ENCODE measurements at regions not wholly inside any gene's neighbourhood (a gene's known extent, or its start where the extent isn't known, plus 50 kb on each side); places are given as distances from the start of the nearest gene placed in this dataset.
"Not testable (repeated sequence)": the region's sequence is repeated elsewhere in the genome, so short reads cannot be mapped to it uniquely, and the experiment has no call there.

DNA sequence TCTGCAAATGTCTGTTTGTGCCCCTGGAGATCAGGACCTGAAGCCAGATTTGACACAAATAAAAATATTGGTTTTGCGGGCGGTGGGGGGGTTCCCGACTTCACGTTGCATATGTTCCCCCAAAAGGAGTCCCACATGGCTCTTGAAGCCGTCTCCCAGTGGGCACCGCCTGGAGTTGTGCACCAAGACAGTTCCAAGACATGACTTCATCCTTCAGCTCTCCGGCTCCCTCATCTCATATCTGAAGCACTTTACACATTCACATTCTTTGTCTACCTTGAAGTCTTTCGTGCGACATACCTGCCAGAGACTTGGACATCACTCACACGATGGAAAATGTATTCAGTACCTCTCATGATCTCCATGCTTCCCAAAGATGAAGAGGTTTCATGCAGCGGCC, 362.8 kb upstream of the FOXK1 start:
- no peak for FAIRE-seq
- TF ChIP-seq POLR2A (IDR thresholded peaks at IDR 0.05; ENCODE audit: low read depth, low read length) = no peak
- DNase-seq (ENCODE audit: insufficient read length, low spot score) = no peak

DNA sequence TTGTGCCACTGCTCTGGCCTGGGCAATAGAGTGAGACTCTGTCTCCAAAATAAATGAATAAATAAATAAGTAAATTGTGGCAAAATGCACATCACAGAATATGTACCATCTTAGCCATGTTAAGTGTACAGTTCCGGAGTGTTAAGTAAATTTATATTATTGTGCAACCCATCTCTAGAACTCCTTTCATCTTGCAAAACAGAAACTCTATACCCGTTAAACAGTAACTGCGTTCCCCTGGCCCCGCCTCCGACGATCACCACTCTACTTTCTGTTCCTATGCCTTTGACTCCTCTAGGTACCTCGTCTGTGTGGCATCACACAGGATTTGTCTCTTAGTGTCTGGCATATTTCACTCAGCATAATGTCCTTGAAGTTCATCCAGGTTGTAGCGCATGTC, 356.4 kb upstream of the FOXK1 start:
- no peak for FAIRE-seq
- DNase-seq (ENCODE audit: insufficient read length, low spot score) = no peak
- TF ChIP-seq POLR2A (IDR thresholded peaks at IDR 0.05; ENCODE audit: low read depth, low read length) = no peak

DNA sequence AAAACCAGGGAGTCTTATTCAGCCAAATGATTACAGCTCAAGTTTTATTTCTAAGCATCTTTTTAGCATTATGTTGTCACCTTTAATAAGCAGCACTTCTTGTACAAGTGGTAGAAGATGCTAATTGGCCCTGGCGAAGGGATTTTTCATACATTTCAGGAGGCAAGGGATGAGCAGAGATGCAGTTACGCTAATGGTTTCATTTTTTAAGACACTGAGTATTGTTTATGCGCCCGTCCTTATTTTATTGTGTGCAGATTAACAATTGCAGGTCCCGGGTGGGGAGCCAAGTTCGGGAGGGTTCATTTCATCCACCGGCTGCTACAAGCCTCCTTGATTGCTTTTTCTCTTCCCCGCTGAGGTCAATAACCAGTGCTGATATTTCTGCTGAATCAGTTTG, 350.4 kb upstream of the FOXK1 start:
- no peak for TF ChIP-seq POLR2A (IDR thresholded peaks at IDR 0.05; ENCODE audit: low read depth, low read length)
- DNase-seq (ENCODE audit: insufficient read length, low spot score) = no peak
- FAIRE-seq = no peak

DNA sequence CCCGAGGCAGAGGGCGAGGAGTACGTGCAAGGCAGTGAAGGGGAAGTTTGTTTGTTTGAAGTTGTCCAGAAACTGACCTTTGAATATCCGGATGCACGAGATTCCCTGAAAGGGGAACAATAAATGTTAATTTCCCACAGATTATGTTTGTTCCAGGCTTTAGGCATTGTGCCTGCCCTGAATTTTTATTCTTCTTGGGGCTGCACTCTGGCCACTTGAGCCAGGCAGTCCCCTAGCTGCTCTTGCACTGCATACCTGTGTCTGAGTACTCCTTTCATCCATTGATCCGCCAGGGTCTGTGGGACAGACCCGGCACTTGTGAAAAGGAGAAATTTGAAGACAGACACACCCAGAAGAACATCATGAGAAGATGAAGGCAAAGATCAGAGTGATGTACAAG, 343.5 kb upstream of the FOXK1 start:
- no peak for DNase-seq (ENCODE audit: insufficient read length, low spot score)
- FAIRE-seq = no peak
- no peak for TF ChIP-seq POLR2A (IDR thresholded peaks at IDR 0.05; ENCODE audit: low read depth, low read length)

DNA sequence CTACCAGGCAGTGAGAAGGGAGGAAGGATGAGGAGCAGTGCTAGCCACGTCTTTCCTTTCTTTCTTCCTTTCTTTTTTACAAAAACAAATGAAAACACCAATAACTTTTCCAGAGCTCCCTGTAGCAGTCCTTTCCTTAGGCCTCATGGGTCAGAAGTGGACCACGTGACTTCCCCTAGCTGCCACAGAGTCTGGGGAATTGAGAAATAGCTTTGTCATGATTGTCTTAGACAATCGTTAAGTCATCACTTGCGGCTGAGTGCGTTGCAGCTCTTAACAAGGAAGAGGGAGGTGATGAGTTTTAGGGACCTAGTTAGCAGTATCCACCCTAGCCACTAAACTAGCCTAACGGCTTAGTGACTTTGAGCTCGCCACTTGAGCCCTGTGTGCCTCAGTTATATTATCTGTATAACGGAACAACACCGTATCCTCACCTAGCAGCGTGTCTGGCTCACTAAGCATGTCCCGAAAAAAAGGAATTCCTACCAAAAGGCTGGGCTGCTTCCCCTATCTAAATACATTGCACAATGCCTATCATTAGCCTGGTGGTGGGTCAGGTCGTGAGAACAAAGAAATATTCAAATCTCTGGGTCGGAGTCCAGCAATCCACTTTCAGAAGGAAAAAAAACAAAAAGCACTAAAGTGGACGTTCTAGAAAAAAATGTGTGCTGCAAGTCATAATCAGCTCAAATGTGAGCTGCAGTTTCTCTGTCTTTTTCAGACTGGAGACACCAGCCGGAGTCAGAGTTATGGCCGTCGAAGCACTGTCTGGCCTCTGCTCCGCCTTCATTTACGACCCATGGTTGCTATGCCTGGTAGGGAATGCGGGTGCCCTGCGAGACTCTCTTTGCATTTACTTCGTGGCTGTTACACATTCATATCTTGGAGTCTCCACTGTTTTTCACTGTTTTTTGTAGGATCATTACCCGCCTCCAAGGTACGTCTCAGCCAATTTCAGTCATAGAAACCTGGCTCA, 338.5 kb upstream of the FOXK1 start:
- no peak for TF ChIP-seq POLR2A (IDR thresholded peaks at IDR 0.05; ENCODE audit: low read depth, low read length)
- no peak for DNase-seq (ENCODE audit: insufficient read length, low spot score)
- no peak for FAIRE-seq

DNA sequence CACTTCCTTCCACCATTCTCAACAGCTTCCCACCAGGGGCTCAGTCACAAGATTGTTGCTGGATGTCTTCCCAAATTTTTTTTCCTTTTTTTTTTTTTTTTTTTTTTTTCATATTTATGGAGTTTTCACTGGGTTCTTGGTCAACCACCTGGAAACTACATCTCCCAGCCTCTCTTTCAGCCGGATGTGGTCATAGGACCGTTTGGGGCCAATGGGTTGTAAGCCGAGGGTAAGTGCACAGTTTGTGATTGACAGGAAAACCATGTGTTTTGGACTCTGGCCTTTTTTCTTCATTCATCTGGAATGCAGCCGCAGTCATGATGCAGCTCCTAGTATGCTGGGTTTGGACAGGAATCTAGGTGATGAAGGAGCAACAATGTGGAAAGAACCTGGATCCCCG, 337.1 kb upstream of the FOXK1 start:
- TF ChIP-seq POLR2A (IDR thresholded peaks at IDR 0.05; ENCODE audit: low read depth, low read length) = no peak
- FAIRE-seq (no peak), DNase-seq (ENCODE audit: insufficient read length, low spot score) (no peak)

DNA sequence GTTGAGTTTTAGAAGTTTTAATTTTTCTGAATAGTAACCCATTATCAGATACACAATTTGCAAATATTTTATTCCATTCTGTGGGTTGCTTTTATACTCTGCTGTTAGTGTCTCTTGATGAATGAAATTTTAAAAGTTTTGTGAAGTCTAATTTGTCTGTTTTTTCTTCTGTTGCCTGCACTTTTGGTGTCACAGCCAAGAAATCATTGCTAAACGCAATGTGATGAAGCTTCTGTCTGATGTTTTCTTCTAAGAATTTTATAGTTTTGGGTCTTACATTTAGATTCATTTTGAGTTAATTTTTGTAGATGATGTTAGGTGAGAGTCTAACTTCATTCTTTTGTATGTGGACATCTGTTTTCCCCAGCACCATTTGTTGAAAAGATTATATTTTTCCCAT, 330.0 kb upstream of the FOXK1 start:
- TF ChIP-seq POLR2A (IDR thresholded peaks at IDR 0.05; ENCODE audit: low read depth, low read length) = no peak
- DNase-seq (ENCODE audit: insufficient read length, low spot score) (no peak), FAIRE-seq (no peak)

DNA sequence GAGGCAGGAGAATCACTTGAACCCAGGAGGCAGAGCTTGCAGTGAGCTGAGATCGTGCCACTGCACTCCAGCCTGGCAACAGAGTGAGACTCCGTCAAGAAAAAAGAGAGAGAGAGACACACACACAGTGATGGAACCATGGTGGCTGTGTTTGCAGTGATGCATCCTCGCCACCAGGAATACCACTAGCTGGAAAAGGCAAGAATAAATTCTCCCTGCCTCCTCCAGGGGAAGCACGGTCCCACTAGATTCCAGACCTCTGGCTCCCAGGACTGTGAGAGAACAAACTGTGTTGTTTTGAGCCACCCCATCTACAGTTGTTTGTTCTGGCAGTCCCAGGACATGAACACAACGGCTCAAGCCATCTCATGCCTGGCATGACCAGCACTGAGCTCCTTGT, 320.3 kb upstream of the FOXK1 start:
- FAIRE-seq = no peak
- TF ChIP-seq POLR2A (IDR thresholded peaks at IDR 0.05; ENCODE audit: low read depth, low read length) = no peak
- DNase-seq (ENCODE audit: insufficient read length, low spot score) = peak; percentile 19

DNA sequence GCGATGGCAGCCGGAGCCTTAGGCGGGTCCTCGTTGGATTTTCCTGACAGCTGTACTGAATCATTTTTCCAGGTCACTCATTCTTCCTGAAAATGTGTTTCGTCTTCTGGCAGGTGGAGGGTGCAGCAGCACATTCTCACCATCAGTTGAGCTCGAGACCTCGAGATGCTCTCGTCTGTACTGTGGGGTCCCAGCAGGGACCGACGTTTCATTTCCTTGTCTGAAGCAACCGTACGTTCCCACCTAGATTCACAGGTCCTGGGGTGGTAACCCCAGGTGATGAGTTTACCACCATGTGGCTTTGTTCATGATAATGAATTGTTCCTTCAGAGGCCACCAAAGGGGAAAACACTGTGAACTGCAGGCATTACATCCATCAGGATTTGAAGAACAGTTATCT, 298.5 kb upstream of the FOXK1 start:
- no peak for FAIRE-seq
- DNase-seq (ENCODE audit: insufficient read length, low spot score) = no peak
- no peak for TF ChIP-seq POLR2A (IDR thresholded peaks at IDR 0.05; ENCODE audit: low read depth, low read length)

DNA sequence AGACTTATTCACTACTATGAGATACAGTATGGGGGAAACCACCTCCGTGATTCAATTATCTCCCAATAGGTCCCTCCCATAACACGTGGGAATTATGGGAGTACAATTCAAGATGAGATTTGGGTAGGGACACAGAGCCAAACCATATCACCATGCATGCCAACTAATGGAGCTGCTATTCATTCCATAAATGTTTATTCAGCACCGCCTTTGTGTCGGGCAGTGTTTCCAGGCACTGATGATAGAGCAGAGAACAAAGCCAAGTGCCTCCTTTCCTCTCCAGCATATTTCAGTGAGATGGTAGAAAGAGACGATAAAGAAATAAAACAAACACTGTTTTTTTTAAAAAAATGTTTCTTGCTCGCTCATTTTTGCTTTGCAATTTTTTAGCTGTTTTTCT, 295.9 kb upstream of the FOXK1 start:
- FAIRE-seq = no peak
- no peak for DNase-seq (ENCODE audit: insufficient read length, low spot score)

DNA sequence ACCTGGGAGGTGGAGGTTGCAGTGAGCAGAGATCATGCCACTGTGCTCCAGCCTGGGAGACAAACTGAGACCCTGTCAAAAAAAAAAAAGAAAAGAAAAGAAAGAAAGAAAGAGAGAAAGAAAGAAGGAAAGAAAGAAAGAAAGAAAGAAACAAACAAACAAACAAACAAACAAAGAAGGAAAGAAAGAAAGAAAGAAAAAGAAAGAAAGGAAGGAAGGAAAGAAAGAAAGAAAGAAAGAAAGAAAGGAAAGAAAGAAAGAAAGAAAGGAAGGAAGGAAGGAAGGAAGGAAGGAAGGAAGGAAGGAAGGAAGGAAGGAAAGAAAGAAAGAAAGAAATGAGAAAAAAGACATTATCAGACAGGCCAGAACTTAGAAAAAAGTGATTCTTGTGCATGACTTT, 291.0 kb upstream of the FOXK1 start:
- not testable (repeated sequence) for DNase-seq (ENCODE audit: insufficient read length, low spot score); FAIRE-seq

More for the DNA sequence above, 295.9 kb upstream of the FOXK1 start:
- TF ChIP-seq POLR2A (IDR thresholded peaks at IDR 0.05; ENCODE audit: low read depth, low read length) = no peak

DNA sequence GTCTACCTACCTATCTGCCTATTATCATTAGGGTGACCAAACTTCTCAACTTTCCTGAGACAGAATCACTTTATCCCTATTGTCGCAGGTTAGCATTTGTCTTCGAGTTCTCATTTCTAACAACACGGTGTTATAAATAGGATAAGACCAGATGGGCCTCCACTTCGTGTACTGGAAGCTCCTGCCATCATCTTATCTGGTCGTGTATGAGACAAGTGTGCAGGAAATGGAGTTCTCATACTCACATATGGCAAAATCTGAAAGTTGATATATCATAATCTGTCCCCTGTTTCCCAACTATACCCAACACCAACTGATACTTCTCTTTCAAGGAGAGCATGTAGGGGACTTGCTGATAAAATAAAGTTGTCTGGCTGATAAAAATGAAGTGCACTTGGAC, 287.4 kb upstream of the FOXK1 start:
- no peak for FAIRE-seq
- DNase-seq (ENCODE audit: insufficient read length, low spot score) = no peak

DNA sequence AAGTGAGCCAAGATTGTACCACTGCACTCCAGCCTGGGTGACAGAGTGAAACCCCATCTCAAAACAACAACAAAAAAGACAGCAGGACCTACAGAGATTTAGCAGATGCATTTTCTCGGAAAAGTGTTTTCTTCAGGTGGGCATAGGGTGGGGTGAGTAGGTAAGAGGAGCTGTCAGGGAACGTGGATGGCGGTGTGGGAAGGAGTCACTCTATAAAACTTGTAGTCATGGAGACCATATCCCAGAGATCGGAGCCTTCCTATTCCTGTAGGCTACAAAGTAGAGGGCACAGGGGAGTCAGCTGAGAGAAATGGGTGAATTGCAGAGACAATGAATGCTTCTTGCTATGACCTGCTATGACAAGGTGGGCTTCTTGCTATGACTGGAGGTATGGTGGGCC, 283.0 kb upstream of the FOXK1 start:
- FAIRE-seq = no peak

More for the DNA sequence above, 287.4 kb upstream of the FOXK1 start:
- no peak for TF ChIP-seq POLR2A (IDR thresholded peaks at IDR 0.05; ENCODE audit: low read depth, low read length)

DNA sequence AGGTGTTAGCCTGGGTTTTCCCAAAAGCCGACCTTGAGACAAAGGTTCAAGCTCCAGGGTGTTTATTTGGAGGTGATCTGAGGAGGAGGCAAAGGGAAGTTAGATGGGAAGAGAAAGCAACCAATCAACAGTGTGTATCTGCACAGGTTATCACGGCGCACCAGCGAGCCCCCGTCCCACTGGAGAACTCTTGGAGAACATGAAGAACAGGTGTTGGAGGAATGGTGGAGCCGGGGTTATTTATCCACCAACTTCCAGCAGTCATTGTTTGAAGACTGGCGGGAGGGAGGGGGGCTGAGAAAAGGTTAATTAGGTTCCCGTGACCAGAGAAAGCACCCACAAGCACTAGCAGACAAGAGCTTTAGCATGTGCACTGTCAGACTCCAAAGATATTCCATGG, 282.5 kb upstream of the FOXK1 start:
- FAIRE-seq = no peak
- TF ChIP-seq POLR2A (IDR thresholded peaks at IDR 0.05; ENCODE audit: low read depth, low read length) = no peak

More for the DNA sequence above, 283.0 kb upstream of the FOXK1 start:
- TF ChIP-seq POLR2A (IDR thresholded peaks at IDR 0.05; ENCODE audit: low read depth, low read length) = no peak
- DNase-seq (ENCODE audit: insufficient read length, low spot score) = no peak

More for the DNA sequence above, 282.5 kb upstream of the FOXK1 start:
- DNase-seq (ENCODE audit: insufficient read length, low spot score) = no peak
